ENCODE measurements at regions not wholly inside any gene's neighbourhood (a gene's known extent, or its start where the extent isn't known, plus 50 kb on each side); places are given as distances from the start of the nearest gene placed in this dataset.

GRCh38 chr6:145445674-145446073 is 289.6 kb downstream of the EPM2A start:
- no peaks in the 10 kb centered on the region for H3K4me1 Mint-ChIP-seq
- POLR2A ChIA-PET: no interaction called here
- H3K27ac Mint-ChIP-seq: no peak overlapping the region
- no peak overlapping the region for H3K4me3 Mint-ChIP-seq
- CTCF ChIA-PET: no interaction called here
- ATAC-seq (ENCODE audit: low read depth) (no peak), DNase-seq (no peak)
- peaks cover 28% of the 10 kb centered on the region for H3K9me3 Mint-ChIP-seq
- intact Hi-C loops (cut with micrococcal nuclease): no loop called here
- no peaks in the 10 kb centered on the region for H3K27me3 Mint-ChIP-seq
- TF ChIP-seq CTCF (IDR thresholded peaks at IDR 0.05): no peak
- H3K36me3 Mint-ChIP-seq (ENCODE audit: low read depth): no peaks in the 10 kb centered on the region

- intact Hi-C loops (cut with micrococcal nuclease): no loop called here
- TF ChIP-seq CTCF (IDR thresholded peaks at IDR 0.05): no peak
- H3K27me3 Mint-ChIP-seq: peaks cover 2% of the 10 kb centered on the region
- no peak overlapping the region for H3K27ac Mint-ChIP-seq
- peaks cover 10% of the 10 kb centered on the region for H3K9me3 Mint-ChIP-seq
- DNase-seq (no peak), ATAC-seq (ENCODE audit: low read depth) (no peak)
- no peak overlapping the region for H3K4me3 Mint-ChIP-seq
- ChIA-PET POLR2A (no interaction called here), CTCF (no interaction called here)
- no peaks in the 10 kb centered on the region for H3K36me3 Mint-ChIP-seq (ENCODE audit: low read depth)
- H3K4me1 Mint-ChIP-seq: no peaks in the 10 kb centered on the region
Measured at GRCh38 chr6:145451029-145451428, 284.3 kb downstream of the EPM2A start.

- peaks cover 2% of the 10 kb centered on the region for H3K27me3 Mint-ChIP-seq
Measured at GRCh38 chr6:145453376-145453775, 281.9 kb downstream of the EPM2A start.

GRCh38 chr6:145454006-145454405 is 281.3 kb downstream of the EPM2A start:
- Mint-ChIP-seq H3K27me3 (peaks cover 2% of the 10 kb centered on the region), H3K4me3 (no peak overlapping the region), H3K27ac (no peak overlapping the region), H3K9me3 (no peaks in the 10 kb centered on the region), H3K4me1 (no peaks in the 10 kb centered on the region), H3K36me3 (ENCODE audit: low read depth) (no peaks in the 10 kb centered on the region)
- no peak for DNase-seq
- POLR2A ChIA-PET: no interaction called here
- CTCF ChIA-PET: no interaction called here
- intact Hi-C loops (cut with micrococcal nuclease): no loop called here
- ATAC-seq (ENCODE audit: low read depth): no peak
- TF ChIP-seq CTCF (IDR thresholded peaks at IDR 0.05): no peak

More at GRCh38 chr6:145453376-145453775, 281.9 kb downstream of the EPM2A start:
- H3K27ac Mint-ChIP-seq: no peak overlapping the region
- POLR2A ChIA-PET: no interaction called here
- intact Hi-C loops (cut with micrococcal nuclease): no loop called here
- CTCF ChIA-PET: no interaction called here
- no peak for TF ChIP-seq CTCF (IDR thresholded peaks at IDR 0.05)
- ATAC-seq (ENCODE audit: low read depth): no peak
- H3K4me1 Mint-ChIP-seq: no peaks in the 10 kb centered on the region
- no peaks in the 10 kb centered on the region for H3K36me3 Mint-ChIP-seq (ENCODE audit: low read depth)
- no peak overlapping the region for H3K4me3 Mint-ChIP-seq
- no peak for DNase-seq
- no peaks in the 10 kb centered on the region for H3K9me3 Mint-ChIP-seq

GRCh38 chr6:145457556-145457955 is 277.8 kb downstream of the EPM2A start:
- Mint-ChIP-seq H3K27me3 (peaks cover 2% of the 10 kb centered on the region), H3K4me1 (no peaks in the 10 kb centered on the region), H3K4me3 (no peak overlapping the region), H3K9me3 (no peaks in the 10 kb centered on the region), H3K36me3 (ENCODE audit: low read depth) (no peaks in the 10 kb centered on the region), H3K27ac (no peak overlapping the region)
- ATAC-seq (ENCODE audit: low read depth) (no peak), DNase-seq (no peak)
- intact Hi-C loops (cut with micrococcal nuclease): no loop called here
- POLR2A ChIA-PET: no interaction called here
- CTCF ChIA-PET: no interaction called here
- no peak for TF ChIP-seq CTCF (IDR thresholded peaks at IDR 0.05)
